DMS153 treated with DMSO at 0.1 percent for 48 hours (cell line): ENCODE measurements at regions not wholly inside any gene's neighbourhood (a gene's known extent, or its start where the extent isn't known, plus 50 kb on each side); places are given as distances from the start of the nearest gene placed in this dataset.
A peak's percentile ranks its signal among the peaks of the same experiment; 100 is the strongest.
"Not testable (repeated sequence)": the region's sequence is repeated elsewhere in the genome, so short reads cannot be mapped to it uniquely, and the experiment has no call there.

Experiments
- DNase-seq: peaks from one replicate; lab custom pipeline; 2025; ENCODE audit not compliant: unreplicated experiment; lab: John Stamatoyannopoulos, UW

DNA sequence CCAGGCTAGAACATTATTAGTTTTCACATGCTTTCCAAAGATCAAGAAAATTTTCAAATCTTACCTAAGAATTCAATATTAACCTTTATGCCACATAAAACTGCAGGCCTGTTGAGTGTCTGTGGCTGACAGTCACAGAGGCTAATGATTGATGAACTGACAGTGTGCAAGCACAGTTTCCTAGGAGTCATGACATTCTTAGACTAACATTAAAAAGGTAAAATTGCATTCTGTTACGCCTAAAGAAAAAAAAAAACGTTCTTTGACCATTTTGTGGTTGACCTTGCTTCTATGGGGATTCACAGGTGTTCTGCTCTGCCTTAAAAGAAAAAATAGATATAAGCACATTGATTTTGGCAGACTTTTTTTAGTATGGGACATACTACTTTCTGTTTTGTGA, 1776.2 kb downstream of the PCDH9 start:
- DNase-seq: no peak

DNA sequence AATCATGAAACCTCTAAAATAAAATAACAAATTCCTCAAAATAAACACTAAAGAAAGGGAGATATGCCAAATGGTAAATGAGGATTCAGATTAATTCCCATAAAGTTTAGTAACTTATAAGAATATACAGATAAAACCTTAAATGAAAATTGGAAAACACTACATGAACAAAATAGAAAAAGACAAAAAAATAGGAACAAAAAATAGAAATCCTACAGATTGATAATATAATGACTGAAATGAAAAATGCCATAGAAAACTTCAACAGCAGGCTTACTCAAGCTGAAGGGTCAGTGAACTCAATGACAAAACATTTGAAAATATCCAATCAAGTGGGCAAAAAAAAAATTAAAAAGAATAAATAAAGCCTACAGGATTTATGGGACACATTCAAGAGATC, 1784.8 kb downstream of the PCDH9 start:
- DNase-seq: no peak

DNA sequence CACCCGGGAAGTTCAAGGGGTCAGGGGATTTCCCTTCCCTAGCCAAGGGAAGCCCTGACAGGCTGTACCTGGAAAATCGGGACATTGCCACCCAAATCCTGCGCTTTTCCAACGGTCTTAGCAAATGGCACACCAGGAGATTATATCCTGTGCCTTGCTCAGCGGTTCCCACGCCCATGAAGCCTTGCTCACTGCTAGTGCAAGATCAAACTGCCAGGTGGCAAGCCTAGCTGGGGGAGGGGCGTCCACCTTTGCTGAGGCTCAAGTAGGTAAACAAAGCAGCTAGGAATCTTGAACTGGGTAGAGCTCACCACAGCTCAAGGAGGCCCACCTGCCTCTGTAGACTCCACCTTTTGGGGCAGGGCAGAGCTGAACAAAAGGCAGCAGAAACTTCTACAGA, 1794.5 kb downstream of the PCDH9 start:
- no peak for DNase-seq

DNA sequence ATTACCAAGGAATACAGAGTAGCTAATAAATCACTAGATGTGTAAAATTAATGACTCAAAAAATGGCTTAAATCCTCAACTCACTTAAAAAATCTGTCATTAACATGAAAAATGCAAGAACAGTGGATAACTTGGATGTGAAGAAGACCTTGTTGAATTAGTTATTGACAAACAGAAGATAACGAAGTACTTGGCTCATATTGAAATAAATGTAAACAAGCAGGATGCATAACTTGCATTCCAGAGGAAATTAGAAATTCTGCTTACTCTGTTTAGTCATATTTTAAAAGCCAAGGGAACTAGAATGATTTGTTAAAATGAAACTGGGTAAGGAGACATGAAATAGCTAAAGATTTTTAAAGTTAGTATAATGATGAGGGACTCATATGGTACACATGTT, 1812.2 kb downstream of the PCDH9 start:
- DNase-seq: no peak

DNA sequence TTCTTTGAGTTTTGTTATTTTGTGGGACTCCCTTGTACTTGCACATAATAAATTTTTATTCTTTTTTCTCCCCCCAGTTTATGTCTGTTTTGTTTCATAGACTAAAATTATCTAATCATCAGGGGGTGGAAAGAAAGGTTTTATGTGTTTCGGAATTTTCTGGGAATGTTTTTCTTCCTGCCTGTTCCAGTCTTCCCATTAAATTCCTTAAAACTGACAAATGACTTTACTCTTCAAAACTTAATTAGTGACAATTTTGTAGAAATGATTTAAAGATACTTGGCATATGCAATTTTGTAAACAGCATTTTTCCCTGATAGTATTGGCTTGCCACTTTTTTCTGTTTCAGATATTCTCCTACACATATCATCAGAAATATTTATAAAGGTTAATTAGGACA, 1813.4 kb downstream of the PCDH9 start:
- DNase-seq: no peak

DNA sequence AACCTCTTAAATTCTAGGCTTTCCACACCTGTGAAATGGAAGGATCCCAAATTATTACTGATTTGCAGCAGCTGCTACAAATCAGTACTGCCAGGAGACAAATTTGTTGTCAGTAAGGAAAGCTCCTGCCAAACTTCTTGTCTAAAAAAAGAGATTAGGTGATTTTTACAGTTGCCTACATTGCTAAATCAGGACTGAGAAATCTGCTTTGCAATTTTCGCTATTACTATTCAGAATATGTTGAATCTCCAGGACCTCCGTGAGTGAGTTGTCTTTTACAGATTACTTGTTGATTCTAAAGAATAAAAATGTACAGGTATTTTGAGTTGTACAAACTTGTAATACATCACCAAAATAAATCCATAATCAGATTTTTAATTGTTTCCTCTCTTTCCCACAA, 1815.9 kb downstream of the PCDH9 start:
- no peak for DNase-seq

DNA sequence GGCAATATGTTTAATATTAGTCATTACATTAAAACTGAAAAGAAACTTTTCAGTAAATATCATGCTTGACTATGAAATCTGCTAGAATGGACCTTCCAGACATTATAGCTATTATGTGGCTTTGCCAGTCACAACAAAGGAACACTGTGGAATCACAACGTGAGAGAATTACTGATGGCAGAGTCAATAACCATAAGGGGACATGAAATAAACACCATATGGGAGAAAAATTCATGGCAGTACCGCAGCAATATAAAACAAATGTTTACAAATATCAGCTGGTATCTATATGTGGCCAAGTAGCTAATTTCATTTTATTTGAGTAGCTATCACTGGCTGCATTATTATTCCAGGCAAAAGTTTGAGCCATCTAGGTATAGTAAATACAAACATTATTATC, 1818.6 kb downstream of the PCDH9 start:
- DNase-seq: no peak

DNA sequence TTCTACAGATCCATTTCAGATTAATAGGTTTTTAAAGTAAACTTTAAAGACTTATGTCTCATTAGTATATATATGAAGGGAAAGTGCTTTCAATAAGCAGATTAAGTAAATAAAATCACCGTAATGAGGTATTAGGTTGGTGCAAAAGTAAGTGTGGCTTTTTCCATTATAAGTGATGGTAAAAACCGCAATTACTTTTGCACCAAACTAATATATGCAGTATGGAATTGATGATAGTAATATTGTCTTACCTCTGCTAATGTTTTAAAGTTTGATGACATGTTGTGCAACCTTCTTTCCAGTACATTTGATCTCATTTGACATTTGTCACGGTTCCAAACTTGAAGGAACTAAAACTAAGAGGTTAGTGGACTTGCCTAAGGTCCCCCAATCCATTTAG, 1819.3 kb downstream of the PCDH9 start:
- DNase-seq: no peak

DNA sequence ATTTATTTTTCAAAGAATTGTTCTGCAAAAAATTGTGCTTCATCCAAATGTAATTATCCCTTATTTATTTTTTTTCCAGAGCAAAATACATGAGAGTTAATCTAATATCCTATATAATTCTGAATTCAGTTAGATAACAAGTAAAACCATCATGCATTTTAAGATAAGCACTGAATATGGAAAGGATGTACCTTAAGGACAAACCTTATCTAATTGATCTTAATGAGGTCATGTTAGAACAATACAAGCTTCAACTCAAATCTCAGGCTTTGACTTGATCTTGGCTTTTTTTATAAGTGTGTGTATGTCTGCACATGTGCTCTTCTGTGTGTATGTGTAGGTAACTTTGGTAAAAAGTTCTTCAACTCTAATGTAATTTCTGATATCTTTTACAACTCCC, 1828.8 kb downstream of the PCDH9 start:
- DNase-seq: no peak

DNA sequence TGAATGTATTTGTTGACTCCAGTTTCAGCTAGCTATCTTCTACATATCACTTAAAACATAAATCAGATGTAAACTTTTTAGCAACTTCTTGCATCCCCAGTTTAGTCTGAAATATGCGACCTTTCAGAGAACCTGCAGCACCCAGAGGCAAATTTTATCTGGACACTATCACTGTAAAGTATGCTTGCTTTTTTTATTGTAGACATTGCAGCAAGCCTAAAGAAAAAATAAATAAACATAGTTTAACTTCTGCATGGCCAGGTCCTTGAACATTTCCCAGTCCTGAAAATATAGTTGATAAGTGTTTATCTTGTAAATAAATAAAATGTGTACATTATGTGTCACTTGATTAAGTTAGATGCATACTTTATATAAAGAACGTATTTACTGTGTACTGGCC, 1829.4 kb downstream of the PCDH9 start:
- no peak for DNase-seq

DNA sequence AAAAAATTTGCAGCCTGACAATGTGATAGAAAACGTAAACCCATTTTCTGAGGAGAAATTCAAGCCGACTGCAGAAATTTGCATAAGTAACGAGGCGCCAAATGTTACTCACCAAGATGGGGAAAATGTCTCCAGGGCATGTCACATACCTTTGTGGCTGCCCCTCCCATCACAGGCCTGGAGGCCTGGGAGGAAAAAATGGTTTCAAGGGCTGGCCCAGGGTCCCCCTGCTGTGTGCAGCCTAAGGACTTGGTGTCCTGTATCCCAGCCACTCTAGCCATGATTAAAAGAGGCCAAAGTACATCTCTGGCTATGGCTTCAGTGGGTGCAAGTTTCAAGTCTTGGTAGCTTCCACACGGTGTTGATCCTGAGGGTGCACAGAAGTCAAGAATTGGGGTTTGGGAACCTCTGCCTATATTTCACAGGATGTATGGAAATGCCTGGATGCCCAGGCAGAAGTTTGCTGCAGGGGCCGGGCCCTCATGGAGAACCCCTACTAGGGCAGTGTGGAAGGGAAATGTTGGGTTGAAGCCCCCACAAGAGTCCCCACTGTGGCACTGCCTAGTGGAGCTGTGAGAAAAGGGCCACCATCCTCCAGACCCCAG, 1842.3 kb downstream of the PCDH9 start:
- DNase-seq: no peak

DNA sequence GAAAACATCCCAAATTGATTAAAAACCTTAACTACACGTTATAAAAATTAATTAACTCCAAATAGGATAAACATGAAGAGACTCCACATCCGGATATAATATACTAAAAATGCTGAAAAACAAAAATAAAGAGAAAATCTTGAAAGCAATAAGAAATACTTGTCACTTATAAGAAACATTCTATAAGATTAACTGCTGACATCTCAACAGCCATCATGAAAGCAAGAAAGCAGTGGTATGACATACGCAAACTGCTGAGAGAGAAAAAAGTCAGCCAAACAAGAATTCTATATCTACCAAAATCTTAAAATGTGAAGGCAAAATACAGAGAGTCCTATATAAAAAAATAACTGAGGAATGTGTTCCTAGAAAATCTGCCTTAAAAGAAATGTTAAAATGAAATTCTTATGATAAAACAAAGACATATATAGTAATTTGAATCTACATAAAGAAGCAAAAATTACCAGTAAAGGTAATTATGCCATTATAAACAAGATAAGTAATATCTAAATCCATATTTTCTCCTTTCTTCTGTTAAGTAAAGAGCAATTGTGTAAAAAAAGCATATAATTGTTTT, 1851.1 kb downstream of the PCDH9 start:
- peak; percentile 9 for DNase-seq

DNA sequence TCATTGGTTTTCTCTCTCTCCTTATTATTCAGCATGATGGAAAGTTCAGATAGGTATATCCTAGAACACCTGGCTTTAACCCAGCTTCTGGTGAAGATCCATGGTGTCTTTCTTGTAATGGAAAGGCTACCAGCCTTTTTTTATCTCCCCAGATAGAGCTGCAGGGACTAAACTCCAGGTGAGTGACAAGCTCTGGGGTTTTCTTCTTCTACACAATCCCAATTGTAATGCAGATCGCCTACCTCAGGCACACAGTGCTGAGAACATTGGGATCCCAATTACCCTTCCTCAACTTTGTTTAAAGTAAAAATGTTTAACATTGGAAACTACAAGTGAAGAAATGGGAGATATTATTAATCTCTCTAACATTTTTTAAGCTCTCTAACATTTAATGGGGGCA, 1851.7 kb downstream of the PCDH9 start:
- DNase-seq: no peak

DNA sequence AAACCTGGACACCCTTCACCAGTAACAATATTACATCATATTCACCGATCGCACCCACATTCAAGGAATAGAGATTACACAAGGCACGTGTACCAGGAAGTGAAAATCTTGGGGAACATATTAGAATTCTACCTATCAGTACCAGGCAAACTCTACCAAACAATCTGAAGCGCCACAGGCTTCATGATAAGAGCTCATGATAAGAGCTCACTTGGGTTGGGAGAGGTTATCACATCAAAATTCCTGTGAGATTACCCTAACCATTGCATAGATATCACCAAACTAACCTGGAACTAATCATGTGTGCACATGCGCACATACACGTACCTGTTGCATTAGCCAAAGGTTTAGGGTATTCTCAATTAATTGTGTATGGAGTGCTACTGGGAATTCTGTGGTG, 1861.3 kb downstream of the PCDH9 start:
- no peak for DNase-seq

DNA sequence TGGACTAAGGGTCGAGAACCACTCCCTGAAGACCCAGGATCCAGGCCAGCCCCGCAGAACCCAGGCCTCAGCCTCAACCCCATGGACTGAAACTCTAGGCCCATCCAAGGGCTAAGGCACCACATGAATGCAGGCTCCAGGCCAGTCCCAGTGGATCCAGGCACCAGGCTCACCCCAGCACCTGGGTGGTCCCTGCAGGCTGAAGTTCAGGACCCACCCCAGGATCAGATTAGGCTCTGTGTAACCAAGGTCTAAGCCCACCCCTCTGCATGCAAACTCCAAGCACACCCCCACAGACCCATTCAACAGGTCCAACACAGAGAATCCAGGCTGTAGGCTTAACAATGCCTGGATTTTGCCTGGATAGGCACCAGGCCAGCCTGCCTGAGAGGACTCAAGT, 1876.2 kb downstream of the PCDH9 start:
- no peak for DNase-seq

DNA sequence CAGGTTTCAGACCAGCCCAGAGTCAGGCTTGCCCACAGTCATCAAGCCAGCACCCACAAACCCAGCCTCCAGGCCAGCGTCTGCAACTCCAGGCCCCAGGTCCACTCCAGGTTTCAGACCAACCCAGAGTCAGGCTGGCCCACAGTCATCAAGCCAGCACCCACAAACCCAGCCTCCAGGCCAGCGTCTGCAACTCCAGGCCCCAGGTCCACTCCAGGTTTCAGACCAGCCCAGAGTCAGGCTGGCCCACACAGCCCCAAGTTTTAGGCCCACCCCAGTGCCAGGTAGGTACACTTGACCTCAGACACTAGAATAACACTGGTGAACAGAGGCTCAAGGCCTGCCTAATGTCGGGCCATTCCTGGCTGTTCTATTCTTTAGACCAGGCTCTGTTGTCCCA, 1877.0 kb downstream of the PCDH9 start:
- DNase-seq: not testable (repeated sequence)

DNA sequence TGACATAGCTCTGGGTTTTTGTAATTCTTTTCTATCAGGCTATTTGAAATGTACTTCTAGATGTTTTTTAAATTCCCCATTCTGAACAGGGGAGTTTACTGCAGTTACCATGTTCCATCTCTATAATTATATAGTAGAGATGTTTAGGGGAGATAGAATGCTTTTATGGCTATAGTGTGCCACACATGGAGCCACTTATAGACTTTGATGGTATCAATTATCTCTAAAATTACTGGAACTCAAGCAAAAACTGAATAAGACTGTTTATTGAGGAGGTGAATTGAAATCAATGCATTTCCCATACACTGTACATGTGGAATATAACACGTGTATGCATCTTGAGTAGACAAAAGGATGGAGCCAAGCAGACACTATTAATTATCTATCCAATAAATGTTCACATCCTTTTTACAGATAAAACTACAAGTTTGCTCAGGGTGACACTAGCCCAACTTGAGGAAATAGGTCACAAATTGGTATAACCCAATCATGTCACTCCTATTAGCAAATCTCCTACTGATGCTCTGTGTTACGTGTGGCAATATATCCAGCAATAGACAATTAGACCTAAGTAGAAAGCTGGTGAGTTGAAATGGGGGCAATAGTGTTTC, 1882.6 kb downstream of the PCDH9 start:
- no peak for DNase-seq

DNA sequence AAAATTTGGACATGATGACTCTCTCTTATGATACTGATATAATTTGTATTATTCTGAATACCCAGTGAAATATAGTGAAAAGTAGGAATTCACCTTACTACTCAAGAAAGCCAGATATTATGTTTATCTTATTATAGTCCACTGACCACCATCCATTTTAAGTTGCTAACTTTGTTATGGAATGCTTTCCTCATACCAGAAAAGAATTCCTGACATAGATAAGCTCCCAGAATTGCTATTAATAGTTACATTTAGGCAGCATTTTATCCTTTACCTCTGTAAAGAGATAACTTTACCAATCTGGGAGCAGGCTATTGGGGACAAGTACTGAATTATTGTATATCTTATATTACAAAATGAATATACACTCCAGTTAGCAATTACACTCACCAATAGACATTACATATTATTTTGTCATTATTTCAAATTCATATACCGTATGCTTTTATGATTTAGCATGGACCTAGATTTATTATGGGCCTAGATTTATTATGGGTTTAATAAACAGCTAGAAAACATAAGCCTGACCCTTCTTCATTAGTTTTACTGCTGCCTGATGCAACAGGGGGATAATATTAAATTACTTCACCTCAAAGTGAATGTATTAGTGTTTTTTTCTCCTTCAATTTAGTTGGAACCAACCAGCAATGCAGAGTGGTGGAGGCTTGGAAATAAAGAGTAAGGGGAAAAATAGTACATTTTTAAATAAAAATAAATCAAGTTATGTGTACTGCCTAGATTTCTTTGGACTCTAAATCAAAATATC, 1886.1 kb downstream of the PCDH9 start:
- DNase-seq: no peak

DNA sequence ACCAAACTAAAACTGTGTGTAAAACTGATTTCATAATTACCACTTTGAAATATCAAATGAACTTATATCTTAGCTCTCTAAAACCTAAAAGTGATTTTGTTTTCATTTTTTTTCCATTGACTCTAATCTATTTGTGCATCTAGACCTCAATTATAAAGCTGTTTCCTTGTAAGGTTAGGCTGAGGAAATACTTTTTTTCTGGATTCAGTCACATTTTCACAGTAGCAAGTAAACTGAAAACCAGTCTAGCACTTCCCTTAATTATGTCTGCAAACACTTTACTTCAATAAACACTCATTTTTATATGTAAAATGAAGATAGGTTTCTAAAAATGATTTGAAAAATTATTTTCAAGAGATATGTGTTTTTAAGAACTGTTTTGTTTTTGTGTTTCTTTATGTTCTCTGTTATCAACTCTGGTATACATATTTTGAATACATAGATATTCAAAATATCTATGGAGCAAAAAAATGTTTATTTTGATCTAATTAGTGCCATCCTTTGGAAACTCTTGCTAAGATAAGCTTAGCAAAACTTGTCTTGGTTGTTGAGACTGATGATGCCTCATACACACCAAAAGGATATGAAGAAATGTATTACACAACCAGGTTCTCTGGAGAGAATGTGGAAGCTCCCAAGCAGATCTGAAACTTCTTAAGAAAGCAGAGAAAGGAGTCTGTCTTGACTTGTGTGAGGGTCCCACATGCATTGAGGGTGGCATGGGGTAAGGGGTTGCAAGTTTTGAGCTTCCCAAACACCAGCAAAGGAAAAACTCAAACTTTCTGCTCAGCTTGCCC, 1887.4 kb downstream of the PCDH9 start:
- no peak for DNase-seq

DNA sequence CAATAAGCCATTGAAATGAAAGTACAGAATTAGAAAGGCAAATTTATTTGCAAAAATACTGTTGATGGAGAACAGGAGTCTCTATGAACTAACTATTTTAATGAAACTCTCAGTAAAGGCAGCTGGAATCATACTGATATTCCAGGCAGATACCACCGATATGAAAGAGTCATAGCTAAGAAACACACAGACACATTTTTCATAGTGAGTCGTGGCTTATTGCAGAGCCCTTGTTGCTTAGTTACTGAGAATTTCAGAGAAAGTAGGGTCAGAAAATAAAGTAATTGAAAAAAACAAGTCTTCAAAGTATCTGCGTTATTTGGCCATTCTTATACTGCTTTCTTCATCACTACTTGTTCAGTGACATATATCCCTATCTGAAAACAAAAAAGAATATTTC, 1890.9 kb downstream of the PCDH9 start:
- no peak for DNase-seq

DNA sequence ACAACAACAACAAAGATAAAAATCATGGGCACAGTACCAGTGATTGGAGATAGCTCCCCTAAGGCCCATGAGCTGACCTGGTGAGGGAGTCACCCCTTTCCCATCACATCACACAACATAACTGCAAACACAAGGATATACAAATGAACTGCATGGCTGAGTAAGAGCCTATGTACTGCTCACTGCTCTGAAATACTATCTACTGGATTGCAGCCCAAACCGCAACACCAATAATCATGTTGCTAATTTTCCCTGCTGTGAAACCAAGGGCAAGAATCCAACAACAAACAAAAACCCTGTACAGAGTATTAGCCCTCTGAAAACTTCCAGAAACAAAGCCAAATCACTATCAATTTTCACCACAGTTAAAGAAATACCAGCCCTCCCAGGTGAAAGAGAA, 1893.2 kb downstream of the PCDH9 start:
- DNase-seq: no peak
